CD4-positive, alpha-beta T cell treated with Interleukin-17A for 1 hour (primary cell): ENCODE measurements at regions not wholly inside any gene's neighbourhood (a gene's known extent, or its start where the extent isn't known, plus 50 kb on each side); places are given as distances from the start of the nearest gene placed in this dataset.

Source experiments
- DNase-seq: peaks from one replicate; pipeline ENCODE4 v3.0.0-alpha.2; 2020

DNA sequence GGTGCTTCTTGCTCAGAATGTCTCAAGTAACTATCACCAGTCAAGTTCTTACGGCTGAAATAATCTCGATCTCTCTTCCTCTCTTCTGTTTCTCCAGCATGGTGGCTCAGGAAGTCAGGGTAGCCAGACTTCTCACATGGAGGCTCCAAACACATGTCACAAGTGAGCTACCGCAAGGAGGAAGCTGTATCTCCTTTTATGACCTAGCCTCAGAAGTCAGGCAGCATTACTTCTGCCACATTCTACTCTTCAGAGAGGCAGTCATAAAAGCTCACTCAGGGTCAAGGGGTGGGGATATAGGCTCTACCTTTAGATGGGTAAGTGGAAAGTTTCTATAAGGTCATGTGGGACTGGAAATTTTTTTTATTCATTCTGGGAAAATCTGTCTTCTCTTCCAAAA is 86.6 kb upstream of the NEO1 start:
- no peak for DNase-seq

DNA sequence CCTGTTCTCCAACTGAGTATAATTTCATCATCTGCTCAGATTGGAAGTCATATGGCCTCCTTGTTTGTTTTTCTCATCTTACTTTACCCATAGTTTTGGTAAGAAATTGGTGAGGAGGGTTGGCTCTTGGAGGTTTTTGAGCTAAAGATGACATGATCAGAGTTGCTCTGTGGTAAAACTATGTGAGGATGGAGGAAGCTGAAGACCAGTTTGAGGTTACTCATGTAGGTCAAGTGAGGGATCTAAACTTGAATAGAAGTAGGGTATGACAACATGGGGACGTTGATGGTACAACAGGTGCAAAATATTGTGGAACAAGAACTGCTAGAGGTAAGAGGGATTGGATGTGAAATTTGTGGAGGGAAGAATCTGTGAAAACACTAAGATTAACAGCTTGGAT is 87.7 kb upstream of the NEO1 start:
- no peak for DNase-seq

DNA sequence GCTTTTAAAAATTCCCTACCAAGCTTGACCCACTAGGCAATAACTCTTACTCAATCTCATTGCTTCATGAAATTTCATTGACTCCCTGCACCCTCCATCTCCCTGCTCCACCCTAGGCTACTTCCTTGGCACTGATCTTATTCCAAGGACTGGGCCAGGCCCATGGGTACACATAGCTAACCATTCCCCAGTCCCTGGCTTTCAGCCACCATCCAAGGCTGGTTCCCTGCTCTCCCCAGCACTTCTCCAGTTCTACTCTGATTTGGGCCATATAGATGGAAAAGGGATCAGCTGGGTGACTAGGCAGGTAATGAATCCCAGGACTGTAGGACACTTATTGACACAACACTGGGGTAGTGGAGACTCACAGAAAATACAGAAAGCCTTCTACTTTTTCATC is 88.1 kb upstream of the NEO1 start:
- DNase-seq = no peak

DNA sequence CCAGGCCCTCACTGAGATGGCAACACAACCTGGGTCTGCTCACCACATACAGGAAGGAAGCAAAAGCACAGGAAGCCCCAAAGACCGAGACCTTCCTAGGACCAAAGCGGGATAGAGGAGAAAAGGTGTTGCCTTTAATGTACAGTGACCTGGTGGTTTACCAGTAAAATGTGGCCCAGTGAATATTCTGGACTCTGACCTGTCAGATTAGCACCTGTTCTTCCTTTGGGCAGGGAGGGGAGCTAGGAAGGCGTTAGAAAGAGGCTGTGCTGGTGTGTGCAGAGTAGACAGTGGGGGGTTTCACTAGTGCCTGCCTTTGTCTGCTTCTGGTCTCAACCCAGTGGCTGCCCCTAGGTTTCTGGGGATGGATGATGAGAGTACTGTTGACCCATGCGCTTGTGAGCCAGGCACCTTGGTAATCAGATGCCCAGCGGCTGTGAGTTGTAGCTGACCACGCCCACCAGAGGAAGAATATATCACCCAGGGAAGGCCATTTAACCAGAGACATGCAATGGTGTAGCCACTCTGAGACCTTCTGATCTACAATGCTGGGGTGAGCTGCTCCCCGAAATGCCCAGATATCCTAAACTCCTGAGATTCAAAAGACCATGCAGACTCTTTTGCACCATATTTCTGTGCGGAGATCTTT is 90.1 kb upstream of the NEO1 start:
- no peak for DNase-seq

DNA sequence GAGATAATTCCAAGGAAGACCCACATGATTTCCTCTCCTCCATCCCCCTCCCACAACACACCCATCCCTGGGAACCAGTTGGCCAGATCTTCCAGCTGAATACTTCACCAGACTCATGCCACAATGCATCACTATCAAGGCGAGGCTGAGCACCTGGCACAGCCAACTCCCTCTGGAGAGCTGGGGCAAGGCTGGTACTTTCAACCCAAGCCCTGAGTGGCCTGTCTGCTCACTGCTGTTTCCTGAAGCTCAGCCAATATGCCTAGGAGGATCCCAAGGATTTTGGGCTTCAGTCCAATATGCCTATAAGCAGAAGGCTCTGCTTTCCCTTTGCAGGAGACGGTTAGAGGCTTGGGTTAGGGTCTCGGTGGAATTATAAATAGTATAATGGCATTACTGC is 90.9 kb upstream of the NEO1 start:
- DNase-seq = no peak

DNA sequence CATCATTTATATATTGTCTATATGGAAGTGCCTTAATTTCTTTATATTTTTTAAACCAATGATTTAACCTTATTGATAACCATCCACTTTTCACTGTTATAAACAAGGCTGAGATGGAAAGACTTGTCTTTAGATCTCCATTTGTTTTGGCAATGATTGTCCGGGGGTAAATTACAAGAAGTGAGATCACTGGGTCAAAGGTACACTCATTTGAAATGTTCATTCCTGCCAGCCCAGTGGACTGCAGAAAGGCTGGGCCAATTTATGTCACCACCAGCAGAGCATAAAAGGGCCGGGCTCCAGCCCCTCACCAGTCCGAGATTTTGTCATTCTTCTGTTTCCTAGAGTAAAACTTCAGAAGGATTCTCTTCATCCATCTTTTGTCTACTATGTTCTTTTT is 93.6 kb upstream of the NEO1 start:
- DNase-seq = no peak

DNA sequence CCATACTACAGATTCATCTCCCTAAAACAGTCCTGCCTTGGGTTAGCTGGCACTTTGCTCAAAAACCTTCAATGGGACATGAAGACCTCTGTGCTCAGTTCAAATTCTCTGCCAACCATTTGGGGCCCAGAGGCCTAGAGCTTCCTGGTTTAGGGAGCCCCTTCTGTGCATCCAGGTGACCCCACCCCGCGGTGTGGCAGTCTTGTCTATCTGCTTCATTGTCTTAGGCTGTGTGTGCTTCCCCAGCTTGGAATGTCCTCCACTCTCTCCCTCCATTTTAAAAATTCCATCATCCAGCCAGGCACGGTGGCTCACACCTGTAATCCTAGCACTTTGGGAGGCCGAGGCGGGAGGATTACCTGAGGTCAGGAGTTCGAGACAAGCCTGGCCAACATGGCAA is 99.0 kb upstream of the NEO1 start:
- no peak for DNase-seq

DNA sequence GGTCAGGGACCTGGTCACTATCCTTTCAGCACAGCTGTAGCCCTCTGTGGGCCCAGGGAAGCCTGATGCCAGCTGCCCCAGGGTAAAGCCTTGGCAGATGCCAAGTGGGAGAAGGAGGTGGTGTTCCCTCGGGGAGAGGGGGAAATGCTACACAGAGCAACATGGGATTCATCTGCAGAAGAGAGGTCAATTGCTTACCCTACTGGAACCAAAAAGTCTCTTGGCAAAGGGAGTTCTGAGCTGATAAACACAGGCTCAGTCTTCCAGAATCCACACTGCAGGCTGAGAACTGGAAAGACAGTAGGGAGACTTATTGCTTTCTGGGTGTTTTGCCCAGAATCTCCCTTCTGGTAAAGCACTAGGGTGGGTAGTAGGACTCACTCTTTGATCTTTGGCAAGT is 100.1 kb upstream of the NEO1 start:
- no peak for DNase-seq

DNA sequence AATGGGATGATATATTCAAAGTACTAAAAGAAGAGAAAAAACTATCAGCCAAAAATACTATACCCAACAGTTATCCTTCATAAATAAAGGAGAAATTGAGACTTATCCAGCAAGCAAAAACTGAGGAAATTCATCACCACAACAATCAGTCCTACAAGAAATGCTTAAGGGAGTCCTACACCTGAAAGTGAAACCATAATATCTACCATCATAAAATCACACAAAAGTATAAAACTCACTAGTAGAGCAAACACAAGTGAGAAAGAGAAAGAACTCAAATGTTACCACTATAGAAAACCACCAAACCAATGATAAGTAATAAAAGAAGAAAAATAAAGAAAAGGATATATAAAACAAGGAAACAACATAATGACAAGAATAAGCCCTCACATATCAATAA is 103.6 kb upstream of the NEO1 start:
- no peak for DNase-seq

DNA sequence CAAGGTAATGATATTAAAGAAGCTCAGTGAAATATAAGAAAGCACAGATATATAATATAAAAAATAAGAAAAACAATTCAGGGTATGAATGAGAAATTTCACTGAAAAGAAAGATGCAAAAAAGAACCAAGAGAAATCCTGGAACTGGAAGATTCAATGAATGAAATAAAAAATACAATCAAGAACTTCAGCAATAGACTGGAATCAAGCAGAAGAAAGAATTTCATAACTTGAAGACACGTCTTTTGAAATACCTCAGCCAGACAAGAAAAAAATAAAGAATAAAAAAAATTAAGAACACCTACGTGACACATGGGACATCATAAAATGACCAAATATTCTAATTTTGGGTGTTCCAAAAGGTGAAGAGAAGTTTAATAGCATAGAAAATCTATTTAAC is 104.6 kb upstream of the NEO1 start:
- DNase-seq = no peak

DNA sequence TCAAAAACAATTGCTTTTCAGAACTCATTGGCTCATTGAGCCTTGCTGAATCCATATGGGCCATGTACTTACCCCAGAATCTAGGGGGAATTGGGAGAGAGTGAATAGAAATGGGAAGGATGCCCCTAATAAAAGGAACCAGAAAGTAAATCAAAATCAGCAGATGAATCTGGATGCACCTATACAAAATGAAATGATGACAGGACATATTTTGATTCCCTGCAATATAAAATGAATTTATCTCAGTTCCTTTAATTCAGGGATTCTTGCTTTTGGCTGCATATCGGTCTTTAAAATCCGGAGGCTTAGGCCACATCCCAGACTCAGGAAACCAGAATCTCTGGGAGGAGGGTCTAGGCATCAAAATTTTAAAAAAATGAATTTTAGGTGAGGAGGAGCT is 107.7 kb upstream of the NEO1 start:
- DNase-seq = no peak

DNA sequence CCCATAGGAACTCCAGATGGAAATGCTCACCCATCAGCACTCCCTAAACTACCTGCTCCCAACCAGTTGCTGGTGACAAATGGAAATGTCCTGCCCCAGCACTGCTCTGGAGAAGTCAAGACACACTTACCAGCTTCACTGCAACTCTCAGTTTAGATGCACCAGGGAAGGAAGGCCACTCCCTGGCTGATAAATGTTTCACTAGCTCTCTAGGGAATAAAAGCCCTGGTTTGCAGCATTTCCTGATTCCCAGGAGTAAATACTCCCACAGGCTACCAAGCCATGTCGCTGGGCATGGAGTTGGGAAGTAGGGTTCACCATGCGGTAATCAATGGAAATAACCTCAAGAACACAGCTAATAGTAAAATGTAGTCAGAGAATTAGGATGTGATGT is 112.0 kb upstream of the NEO1 start:
- no peak for DNase-seq

DNA sequence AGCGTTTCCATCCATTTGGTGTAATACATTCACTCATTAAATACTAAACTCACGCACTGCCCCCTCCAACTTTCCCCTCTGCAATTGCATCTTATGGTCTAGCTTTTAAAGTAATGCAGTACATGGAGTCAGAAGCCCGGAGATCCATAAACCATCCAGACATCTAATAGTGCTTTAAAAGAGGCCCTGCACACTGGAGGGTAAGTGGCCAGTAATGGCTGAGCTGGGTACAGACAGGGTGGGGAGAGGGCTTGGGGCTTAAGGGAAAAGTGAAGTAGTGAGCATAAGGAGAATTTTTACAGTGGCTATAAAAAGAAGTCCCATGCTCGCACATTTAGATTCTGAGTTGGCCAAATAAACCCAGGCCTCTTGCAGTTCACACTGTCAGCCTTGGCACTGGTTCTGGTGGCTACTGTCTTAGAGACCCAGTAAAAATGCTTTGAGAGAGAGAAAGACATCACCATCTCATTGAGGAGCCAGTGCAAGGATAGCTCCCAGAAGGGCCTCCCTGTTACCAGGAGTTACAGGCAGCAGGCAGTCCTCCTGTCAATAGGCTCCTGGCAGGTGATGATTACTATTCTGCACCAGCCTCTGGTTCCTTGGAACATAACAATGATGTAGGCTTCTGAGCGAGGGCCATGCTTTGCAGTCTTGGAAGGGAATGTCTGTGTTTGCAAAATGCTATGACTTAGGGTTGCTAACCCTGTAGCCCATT is 112.6 kb upstream of the NEO1 start:
- DNase-seq = no peak

DNA sequence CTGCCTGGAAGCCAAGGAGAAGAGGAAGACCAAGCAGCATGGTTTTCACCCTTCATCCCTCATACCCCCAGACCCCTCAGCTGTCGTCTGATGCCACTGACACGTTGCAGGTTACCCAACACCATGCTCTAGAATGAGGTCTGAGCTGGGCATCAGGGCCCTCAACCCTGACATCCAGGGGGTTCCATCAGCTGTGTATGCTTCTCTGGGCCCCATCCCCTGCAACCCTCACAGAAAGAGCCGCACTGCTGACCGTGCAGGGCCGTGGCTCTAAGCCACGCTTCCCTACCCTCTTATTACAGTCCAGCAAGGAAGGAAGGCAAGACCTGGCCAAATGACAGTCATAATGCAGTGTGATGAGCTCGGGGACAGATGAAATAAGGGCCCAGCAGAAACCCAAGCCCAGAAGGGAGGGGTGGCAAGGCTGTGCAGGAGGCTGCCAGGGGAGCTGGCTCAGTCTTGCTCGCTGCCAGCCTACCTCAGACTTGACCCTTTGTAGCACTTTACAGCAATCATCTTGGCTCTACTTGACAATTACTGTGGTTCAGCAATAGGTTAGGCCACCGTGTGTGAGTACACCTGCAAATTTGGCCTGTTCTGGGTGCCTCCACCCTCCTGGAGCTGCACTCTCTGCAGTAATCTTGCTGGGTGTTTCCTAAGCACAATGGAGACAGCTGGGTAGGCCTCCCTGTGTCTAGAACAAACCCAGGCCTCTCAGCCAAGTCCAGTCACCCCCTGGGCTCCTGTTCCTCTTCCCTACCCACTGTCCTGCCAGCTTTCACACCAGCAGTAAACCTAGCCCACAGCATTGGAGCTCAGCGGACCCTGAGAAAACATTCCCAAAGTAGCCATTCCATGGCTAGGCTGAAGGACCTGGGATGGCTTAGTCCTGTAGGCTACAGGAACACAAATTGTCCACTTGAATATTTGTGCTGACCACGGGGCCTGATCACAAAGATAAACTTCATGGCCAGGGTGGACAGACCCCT is 115.3 kb upstream of the NEO1 start:
- no peak for DNase-seq

DNA sequence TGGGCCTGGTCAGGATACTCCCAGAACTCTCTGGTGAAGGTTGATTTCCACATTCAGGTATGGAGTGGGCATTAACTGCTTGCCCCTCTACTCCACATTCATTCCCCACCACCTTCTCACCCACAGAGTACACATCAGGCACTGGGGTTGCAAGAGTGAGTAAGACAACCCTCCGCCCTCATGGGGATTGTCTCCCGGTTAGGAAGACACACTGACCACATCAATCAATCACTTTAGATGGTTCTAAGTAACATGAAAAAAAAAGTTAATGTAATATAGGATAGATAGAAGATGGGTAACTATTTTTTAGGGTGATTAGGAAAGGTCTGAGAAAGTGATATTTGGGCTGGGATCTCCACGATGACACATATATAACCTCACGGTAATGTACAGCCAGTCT is 116.0 kb upstream of the NEO1 start:
- no peak for DNase-seq

DNA sequence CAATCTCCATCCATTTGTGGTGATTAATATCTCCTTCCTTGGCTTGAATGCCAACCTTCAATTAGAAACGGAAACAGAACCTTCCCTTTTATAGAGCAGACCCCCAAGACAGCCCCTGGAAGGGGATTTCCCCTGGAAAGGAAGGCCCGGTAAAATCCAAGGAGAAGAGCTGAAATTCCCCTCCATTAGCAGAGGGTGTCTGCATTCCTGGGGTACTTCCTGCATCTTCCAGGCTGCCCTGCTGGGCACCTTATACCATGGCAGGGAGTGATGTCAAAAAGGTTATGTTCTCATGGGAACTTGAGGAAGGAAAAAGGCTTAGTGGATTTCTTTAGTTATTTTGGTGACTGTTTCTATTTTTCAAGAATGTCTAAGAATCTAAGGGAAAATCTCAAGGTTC is 116.7 kb upstream of the NEO1 start:
- DNase-seq = no peak

DNA sequence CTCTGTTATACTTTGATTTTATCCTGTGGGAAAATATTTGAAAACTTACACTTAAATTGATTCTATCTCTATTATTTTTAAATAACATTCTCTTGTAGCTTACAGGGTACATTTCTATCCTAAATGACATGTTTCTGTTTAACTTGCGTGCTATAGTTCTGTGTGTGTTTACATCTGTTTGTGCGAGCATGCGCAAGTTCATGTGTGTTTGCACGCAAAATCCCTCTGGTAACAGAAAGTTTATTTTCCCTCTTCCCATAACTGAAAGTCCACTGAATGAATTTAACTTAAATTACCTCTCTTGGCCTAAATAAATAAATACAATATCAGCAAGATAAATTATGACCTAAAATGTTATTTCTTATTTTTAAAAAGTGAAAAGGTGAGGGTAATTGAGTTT is 117.3 kb upstream of the NEO1 start:
- DNase-seq = no peak

DNA sequence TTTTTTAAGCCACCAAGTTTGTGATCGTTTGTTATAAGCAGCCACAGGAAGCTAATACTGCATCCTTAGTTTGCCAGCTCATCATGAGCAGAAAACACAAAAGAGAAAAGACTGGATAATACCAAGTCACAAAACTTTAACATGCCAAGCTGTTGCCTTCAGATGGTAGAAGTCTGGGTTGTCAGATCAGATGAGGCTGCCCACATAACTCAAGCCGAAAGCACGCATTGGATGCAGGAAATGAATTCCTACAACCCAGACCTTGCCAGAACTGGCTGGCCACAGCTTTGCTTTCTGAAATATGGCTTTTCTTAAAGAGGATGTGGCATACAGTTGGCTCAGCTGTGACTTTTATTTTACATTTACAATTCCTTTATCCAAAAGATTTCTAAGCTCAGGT is 118.3 kb upstream of the NEO1 start:
- DNase-seq = no peak

DNA sequence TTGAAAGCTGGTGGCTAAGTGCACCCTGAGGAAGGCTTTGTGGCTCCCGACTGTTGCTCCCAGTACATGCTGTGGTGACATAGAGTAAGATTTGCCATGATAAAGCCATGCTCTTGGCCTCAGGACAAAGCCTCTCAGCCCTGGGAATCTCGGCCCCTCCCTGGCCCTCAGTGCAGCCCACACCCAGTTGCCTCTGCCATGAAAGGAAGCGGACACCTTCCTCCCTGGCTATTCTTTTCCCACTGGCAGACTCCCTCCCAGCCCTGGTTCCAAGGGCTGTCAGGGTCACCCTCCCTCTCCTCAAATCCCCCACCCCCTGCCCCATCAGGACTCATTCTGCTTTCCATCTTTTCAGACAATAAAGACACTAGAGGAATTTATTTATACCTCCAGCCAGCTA is 119.8 kb upstream of the NEO1 start:
- no peak for DNase-seq

DNA sequence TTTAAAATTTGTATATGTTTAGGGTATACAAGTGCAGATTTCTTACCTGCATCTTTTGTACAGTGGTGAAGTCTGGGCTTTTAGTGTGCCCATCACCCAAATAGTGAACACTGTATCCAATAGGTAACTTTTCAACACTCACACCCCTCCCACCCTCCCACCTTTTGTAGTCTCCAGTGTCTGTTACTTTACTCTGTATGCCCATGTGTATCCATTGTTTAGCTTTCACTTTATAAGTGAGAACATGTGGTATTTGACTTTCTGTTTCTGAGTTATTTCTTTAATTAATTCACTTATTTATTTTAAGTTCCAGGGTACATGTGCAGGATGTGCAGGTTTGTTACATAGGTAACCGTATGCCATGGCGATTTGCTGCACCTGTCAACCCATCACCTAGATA is 124.8 kb upstream of the NEO1 start:
- DNase-seq = no peak

DNA sequence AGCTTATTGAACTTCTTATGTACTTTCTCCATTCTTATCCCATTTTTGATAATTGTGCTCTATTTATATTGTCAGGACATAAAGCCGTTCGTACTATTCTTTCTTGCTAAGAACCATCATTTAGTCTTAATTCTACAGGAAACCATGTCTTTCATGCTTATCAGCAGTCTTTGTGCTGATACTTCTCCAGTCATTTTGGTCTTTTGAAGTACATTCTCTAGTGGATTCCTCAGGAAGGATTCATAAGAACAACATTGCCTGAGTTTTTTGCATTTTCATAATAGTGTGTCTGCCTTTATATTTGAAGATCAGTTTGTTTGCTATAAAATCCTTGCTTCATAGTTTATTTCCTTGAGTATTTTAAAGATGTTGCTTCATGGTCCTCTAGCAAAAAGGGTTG is 126.6 kb upstream of the NEO1 start:
- no peak for DNase-seq

DNA sequence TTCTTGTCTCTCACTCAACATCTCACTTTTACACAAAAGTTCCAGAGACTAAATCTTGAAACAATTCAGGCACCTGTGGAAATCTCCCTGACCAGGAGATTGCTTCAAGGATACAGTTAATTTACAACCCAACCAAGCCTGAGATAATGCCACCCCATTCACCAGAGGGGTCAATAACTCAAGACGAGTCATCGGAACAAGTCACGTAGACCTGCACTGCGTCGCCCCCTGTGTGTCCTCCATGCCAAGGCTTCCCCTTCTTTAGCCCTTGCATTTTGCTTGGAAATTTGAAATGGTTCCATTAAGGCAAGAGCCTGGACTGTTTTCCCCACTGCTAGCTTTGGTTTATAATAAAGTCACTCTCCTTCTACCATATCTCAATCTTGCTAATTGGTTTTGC is 129.0 kb upstream of the NEO1 start:
- DNase-seq = no peak

DNA sequence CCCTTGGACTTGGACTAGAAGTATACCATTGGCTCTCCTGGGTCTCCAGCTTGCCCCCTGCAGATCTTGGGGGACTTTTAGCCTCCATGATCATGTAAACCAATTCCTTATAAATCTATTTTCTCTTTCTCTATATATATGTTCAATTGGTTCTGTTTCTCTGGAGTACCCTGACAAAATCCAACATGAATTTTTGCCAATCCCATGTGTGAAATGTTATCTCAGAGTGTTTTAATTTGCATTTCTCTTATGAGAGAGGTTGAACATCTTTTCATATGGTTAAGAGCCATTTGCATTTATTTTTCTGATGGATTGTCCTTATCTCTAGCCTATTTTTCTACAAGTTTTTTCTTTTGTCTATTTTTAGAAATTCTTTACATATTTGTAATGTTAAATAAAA is 131.7 kb upstream of the NEO1 start:
- no peak for DNase-seq

DNA sequence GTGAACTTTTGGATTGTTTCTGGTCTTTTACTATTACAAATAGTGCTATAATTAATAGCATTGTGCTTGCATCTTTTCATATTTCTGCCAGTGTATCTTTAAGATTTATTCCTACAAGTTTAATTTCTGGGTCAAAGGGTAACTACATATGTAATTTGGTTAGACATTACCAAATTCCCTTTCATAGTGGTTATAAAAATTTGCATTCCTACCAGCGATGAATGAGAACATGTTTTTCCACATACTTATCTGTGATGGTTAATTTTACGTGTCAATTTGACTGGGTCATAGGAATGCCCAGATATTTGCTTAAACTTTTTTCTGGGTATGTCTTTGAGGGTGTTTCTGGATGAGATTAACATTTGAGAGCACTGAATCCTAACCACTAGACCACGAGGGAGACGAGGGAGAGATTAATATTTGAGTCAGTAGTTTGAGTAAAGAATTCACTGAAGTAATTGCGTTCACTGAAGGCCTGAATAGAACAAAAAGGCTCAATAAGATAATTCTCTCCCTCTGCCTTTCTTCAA is 132.3 kb upstream of the NEO1 start:
- no peak for DNase-seq
